KMS-11 (cell line): ENCODE measurements at regions not wholly inside any gene's neighbourhood (a gene's known extent, or its start where the extent isn't known, plus 50 kb on each side); places are given as distances from the start of the nearest gene placed in this dataset.

Experiments
- H2AFZ ChIP-seq: fragments of 200-600 bp; sonication (generic); 2 replicates; pipeline ENCODE4 v1.6.1; 2016; ENCODE audit warnings: antibody characterized with exemption, mixed run types, low read depth
- H3K27ac ChIP-seq: fragments of 200-600 bp; sonication (generic); 2 replicates; pipeline ENCODE4 v1.6.1; 2016; ENCODE audit warnings: mild to moderate bottlenecking, mixed run types
- H3K27me3 ChIP-seq: fragments of 200-600 bp; sonication (generic); 2 replicates; pipeline ENCODE4 v1.6.1; 2017; ENCODE audit warnings: mild to moderate bottlenecking, low read depth, mixed run types, moderate library complexity; ENCODE audit not compliant: insufficient read depth
- H3K36me3 ChIP-seq: fragments of 200-600 bp; sonication (generic); 2 replicates; pipeline ENCODE4 v1.6.1; 2017; ENCODE audit warnings: mild to moderate bottlenecking, mixed run types; ENCODE audit not compliant: insufficient read depth
- H3K4me1 ChIP-seq: fragments of 200-600 bp; sonication (generic); 2 replicates; pipeline ENCODE4 v1.6.1; 2016; ENCODE audit warnings: mild to moderate bottlenecking, low read depth, mixed run types; ENCODE audit not compliant: poor library complexity, severe bottlenecking
- H3K4me2 ChIP-seq: fragments of 200-600 bp; sonication (generic); 2 replicates; pipeline ENCODE4 v1.7.0; 2016; ENCODE audit warnings: mild to moderate bottlenecking, mixed run types
- H3K4me3 ChIP-seq: fragments of 200-600 bp; sonication (generic); IDR thresholded peaks from 2 replicates; pipeline ENCODE4 v1.6.1; 2017; ENCODE audit warnings: low read depth, low read length, mixed read lengths; ENCODE audit not compliant: insufficient read depth
- H3K79me2 ChIP-seq: fragments of 200-600 bp; sonication (generic); 2 replicates; pipeline ENCODE4 v1.6.1; 2016; ENCODE audit warnings: low read depth, mixed run types; ENCODE audit not compliant: insufficient read depth
- H3K9ac ChIP-seq: fragments of 200-600 bp; sonication (generic); 2 replicates; pipeline ENCODE4 v1.6.1; 2016; ENCODE audit warnings: mild to moderate bottlenecking, mixed run types
- H4K20me1 ChIP-seq: fragments of 200-600 bp; sonication (generic); 2 replicates; pipeline ENCODE4 v1.6.1; 2016; ENCODE audit warnings: mild to moderate bottlenecking, mixed run types; ENCODE audit not compliant: insufficient read depth
- CTCF ChIP-seq: fragments of 200-600 bp; sonication (generic); conservative IDR thresholded peaks from 2 replicates; pipeline ENCODE4 v1.6.1; 2017; ENCODE audit warnings: low read depth, mild to moderate bottlenecking, antibody characterized with exemption, low read length, moderate library complexity, mixed read lengths

GRCh38 chr1:187985145-187985896, 1156.6 kb downstream of the PLA2G4A start:
- H3K4me2 ChIP-seq = no peak overlapping the region
- no peak overlapping the region for H3K27ac ChIP-seq
- H3K79me2 ChIP-seq = no peaks in the 10 kb centered on the region
- no peak overlapping the region for H2AFZ ChIP-seq
- H3K4me3 ChIP-seq = no peak overlapping the region
- H4K20me1 ChIP-seq = no peaks in the 10 kb centered on the region
- no peak for TF ChIP-seq CTCF
- no peaks in the 10 kb centered on the region for H3K36me3 ChIP-seq
- H3K4me1 ChIP-seq = no peaks in the 10 kb centered on the region
- no peaks in the 10 kb centered on the region for H3K27me3 ChIP-seq
- no peak overlapping the region for H3K9ac ChIP-seq

GRCh38 chr1:187985897-187986654, 1157.3 kb downstream of the PLA2G4A start:
- no peaks in the 10 kb centered on the region for H3K36me3 ChIP-seq
- H3K27ac ChIP-seq = no peak overlapping the region
- no peak overlapping the region for H3K4me3 ChIP-seq
- TF ChIP-seq CTCF = no peak
- no peaks in the 10 kb centered on the region for H3K4me1 ChIP-seq
- H4K20me1 ChIP-seq = no peaks in the 10 kb centered on the region
- H3K27me3 ChIP-seq = no peaks in the 10 kb centered on the region
- H2AFZ ChIP-seq = no peak overlapping the region
- no peak overlapping the region for H3K9ac ChIP-seq
- no peaks in the 10 kb centered on the region for H3K79me2 ChIP-seq
- H3K4me2 ChIP-seq = no peak overlapping the region

- H4K20me1 ChIP-seq = no peaks in the 10 kb centered on the region
- H3K27me3 ChIP-seq = no peaks in the 10 kb centered on the region
- TF ChIP-seq CTCF = no peak
- no peak overlapping the region for H3K27ac ChIP-seq
- no peaks in the 10 kb centered on the region for H3K36me3 ChIP-seq
- H3K9ac ChIP-seq = no peak overlapping the region
- H3K4me3 ChIP-seq = no peak overlapping the region
- no peak overlapping the region for H3K4me2 ChIP-seq
- no peak overlapping the region for H2AFZ ChIP-seq
- H3K4me1 ChIP-seq = no peaks in the 10 kb centered on the region
- no peaks in the 10 kb centered on the region for H3K79me2 ChIP-seq
These were observed 1158.6 kb downstream of the PLA2G4A start for GRCh38 chr1:187987236-187987776.

- no peak overlapping the region for H2AFZ ChIP-seq
- no peaks in the 10 kb centered on the region for H3K36me3 ChIP-seq
- H3K79me2 ChIP-seq = no peaks in the 10 kb centered on the region
- no peaks in the 10 kb centered on the region for H3K27me3 ChIP-seq
- peaks cover 8% of the 10 kb centered on the region for H3K4me1 ChIP-seq
- no peak overlapping the region for H3K4me2 ChIP-seq
- no peak for TF ChIP-seq CTCF
- no peak overlapping the region for H3K27ac ChIP-seq
- H3K9ac ChIP-seq = no peak overlapping the region
- no peaks in the 10 kb centered on the region for H4K20me1 ChIP-seq
- no peak overlapping the region for H3K4me3 ChIP-seq
These were observed 1163.2 kb downstream of the PLA2G4A start for GRCh38 chr1:187991944-187992343.
